ENCODE measurements at regions not wholly inside any gene's neighbourhood (a gene's known extent, or its start where the extent isn't known, plus 50 kb on each side); places are given as distances from the start of the nearest gene placed in this dataset.

GRCh38 chr5:8905021-8905420 is 640.9 kb downstream of the SEMA5A start:
- TF ChIP-seq SIN3A (IDR thresholded peaks at IDR 0.05; ENCODE audit: borderline replicate concordance, low read depth, low read length): no peak
- no peak for TF ChIP-seq YY1 (IDR thresholded peaks at IDR 0.05; ENCODE audit: low read depth)
- TF ChIP-seq EP300 (IDR thresholded peaks at IDR 0.05; ENCODE audit: borderline replicate concordance in 1 of 2, low read depth in 1 of 2, low read length in 1 of 2): no peak
- no peak for TF ChIP-seq CTCF (IDR thresholded peaks at IDR 0.05)
- no peak for TF ChIP-seq MAX (IDR thresholded peaks at IDR 0.05; ENCODE audit: low read depth)
- no peak for TF ChIP-seq JUND (IDR thresholded peaks at IDR 0.05)
- no peak for TF ChIP-seq RFX5 (IDR thresholded peaks at IDR 0.05; ENCODE audit: low read length)
- no peak for TF ChIP-seq NRF1 (IDR thresholded peaks at IDR 0.05; ENCODE audit: low read depth, low read length)

Measured in SK-N-SH (cell line).